ENCODE measurements at regions not wholly inside any gene's neighbourhood (a gene's known extent, or its start where the extent isn't known, plus 50 kb on each side); places are given as distances from the start of the nearest gene placed in this dataset.
A peak's percentile ranks its signal among the peaks of the same experiment; 100 is the strongest.
"Not testable (repeated sequence)": the region's sequence is repeated elsewhere in the genome, so short reads cannot be mapped to it uniquely, and the experiment has no call there.

- Histone ChIP-seq H3K4me3 (ENCODE audit: low read depth, low read length) (no peak overlapping the region), H3K27ac (ENCODE audit: extremely low read depth, low read depth, low read length) (no peak overlapping the region), H3K36me3 (ENCODE audit: control insufficient read depth in 2 of 2, insufficient read depth in 1 of 2, low read length in 2 of 2) (no peaks in the 10 kb centered on the region), H3K9me3 (ENCODE audit: control insufficient read depth, insufficient read depth, low read depth, low read length) (no peaks in the 10 kb centered on the region), H3K4me1 (ENCODE audit: control insufficient read depth, insufficient read depth, low read length) (no peaks in the 10 kb centered on the region)
- ChIA-PET POLR2A (no interaction called here), CTCF (no interaction called here)
- no peak for TF ChIP-seq ZNF114 (tag by site-specific recombination; IDR thresholded peaks at IDR 0.05)
- no peak for TF ChIP-seq OVOL3 (tag by site-specific recombination; IDR thresholded peaks at IDR 0.05)
- TF ChIP-seq ZNF239 (tag by site-specific recombination; IDR thresholded peaks at IDR 0.05) = no peak
Observed at GRCh38 chr2:130251873-130252620, 53.8 kb upstream of the TUBA3E start.

DNA sequence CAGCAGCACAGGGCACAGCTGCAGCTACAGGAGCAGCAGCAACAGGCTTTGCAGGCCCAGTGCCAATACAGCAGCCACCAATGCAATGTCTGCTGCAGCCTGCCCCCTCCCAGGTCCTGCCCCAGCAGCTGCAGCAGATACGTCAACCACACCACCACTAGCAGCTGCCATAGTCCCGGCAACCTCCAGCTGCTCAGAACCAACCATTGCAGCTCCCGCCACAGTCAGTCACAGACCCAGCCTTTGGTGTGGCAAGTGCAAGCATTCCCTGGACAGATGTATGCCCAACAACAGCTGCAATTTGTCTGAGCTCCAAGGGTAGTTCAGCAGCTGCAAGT is 53.3 kb upstream of the TUBA3E start:
- peak; percentile 41; the same call in 1 of the 2 replicates for TF ChIP-seq SCRT2 (tag by site-specific recombination; IDR thresholded peaks at IDR 0.05)
- no peak for TF ChIP-seq OVOL3 (tag by site-specific recombination; IDR thresholded peaks at IDR 0.05)
- no peak overlapping the region for H3K27ac ChIP-seq (ENCODE audit: extremely low read depth, low read depth, low read length)
- H3K9me3 ChIP-seq (ENCODE audit: control insufficient read depth, insufficient read depth, low read depth, low read length) = no peaks in the 10 kb centered on the region
- no peaks in the 10 kb centered on the region for H3K4me1 ChIP-seq (ENCODE audit: control insufficient read depth, insufficient read depth, low read length)
- no peak overlapping the region for H3K4me3 ChIP-seq (ENCODE audit: low read depth, low read length)
- ChIA-PET POLR2A (no interaction called here), CTCF (no interaction called here)
- no peaks in the 10 kb centered on the region for H3K36me3 ChIP-seq (ENCODE audit: control insufficient read depth in 2 of 2, insufficient read depth in 1 of 2, low read length in 2 of 2)

GRCh38 chr2:130248355-130248754 is 50.1 kb upstream of the TUBA3E start:
- H3K36me3 ChIP-seq (ENCODE audit: control insufficient read depth in 2 of 2, insufficient read depth in 1 of 2, low read length in 2 of 2); H3K4me1 ChIP-seq (ENCODE audit: control insufficient read depth, insufficient read depth, low read length); H3K9me3 ChIP-seq (ENCODE audit: control insufficient read depth, insufficient read depth, low read depth, low read length); H3K4me3 ChIP-seq (ENCODE audit: low read depth, low read length); CTCF ChIA-PET; H3K27ac ChIP-seq (ENCODE audit: extremely low read depth, low read depth, low read length); POLR2A ChIA-PET: not testable (repeated sequence)
